Colonic mucosa (tissue), 4 donors: ENCODE measurements at regions not wholly inside any gene's neighbourhood (a gene's known extent, or its start where the extent isn't known, plus 50 kb on each side); places are given as distances from the start of the nearest gene placed in this dataset.

Source experiments
- DNase-seq: peaks from one replicate; pipeline ENCODE4 v3.0.0-alpha.2; 2020
- H3K27ac ChIP-seq: fragments of 200-600 bp; one replicate; pipeline ENCODE4 v1.8.0; 2021
- H3K27me3 ChIP-seq: fragments of 200-600 bp; one replicate; pipeline ENCODE4 v1.8.0; 2021
- H3K36me3 ChIP-seq: fragments of 200-600 bp; one replicate; pipeline ENCODE4 v1.8.0; 2021
- H3K4me1 ChIP-seq: fragments of 200-600 bp; one replicate; pipeline ENCODE4 v1.8.0; 2021; ENCODE audit warnings: mild to moderate bottlenecking
- H3K4me3 ChIP-seq: fragments of 200-600 bp; one replicate; pipeline ENCODE4 v1.8.0; 2021
- H3K9ac ChIP-seq, 2 donors: one replicate each; pipeline ENCODE4 v1.7.0; 2013; ENCODE audit warnings: control low read depth in 2 of 2, low read depth in 2 of 2, low read length in 2 of 2
- H3K9me3 ChIP-seq: fragments of 200-600 bp; one replicate; pipeline ENCODE4 v1.8.0; 2021
- CTCF ChIP-seq: fragments of 200-600 bp; IDR thresholded peaks from one replicate; pipeline ENCODE4 v1.8.0; 2022; ENCODE audit warnings: antibody characterized with exemption, mild to moderate bottlenecking
- intact Hi-C: fragments of 100-400 bp; cut with DNase I; formaldehyde crosslinking; loops from one replicate; pipeline ENCODE4 v1.14.1; 2022
- donor health status: healthy.
- donor health status: DM: no; HTN: no; CAD: no.
- donor health status: DM: no; HTN: no; CAD: no.

DNA sequence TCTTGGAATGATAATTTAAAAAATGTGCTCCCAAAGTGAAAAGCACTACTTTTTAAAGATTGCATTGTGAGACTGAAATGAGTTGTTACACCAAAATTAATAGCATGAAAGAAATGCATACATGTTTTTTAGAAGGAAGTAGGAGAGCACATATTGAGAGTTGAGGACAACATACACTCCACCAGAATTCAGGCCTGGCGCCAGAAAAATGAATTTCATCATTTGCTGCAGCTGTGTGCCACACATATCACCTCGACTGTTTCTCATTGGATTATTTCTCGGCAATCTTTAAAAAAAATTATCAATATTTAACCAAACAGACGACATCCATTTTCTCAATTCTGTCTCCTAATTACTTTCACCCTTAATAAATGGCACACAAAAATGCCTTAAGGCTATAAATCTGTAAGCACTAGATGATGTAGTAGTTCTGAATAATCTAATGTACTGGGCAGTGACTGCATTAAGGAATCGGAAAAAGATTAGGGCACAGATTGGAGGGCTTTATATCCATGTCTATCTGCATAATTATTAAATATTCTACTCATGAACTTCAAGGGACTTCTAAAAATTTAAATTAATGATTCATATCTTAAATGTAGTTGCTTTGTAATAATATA lies 590.4 kb downstream of the NXPH1 start:
- Histone ChIP-seq H3K4me1 (no peaks in the 10 kb centered on the region), H3K9ac (no peak overlapping the region), H3K27me3 (no peaks in the 10 kb centered on the region), H3K4me3 (no peak overlapping the region), H3K9me3 (no peaks in the 10 kb centered on the region), H3K27ac (no peak overlapping the region), H3K36me3 (no peaks in the 10 kb centered on the region)
- intact Hi-C loops: no loop called here
- no peak for DNase-seq
- TF ChIP-seq CTCF: no peak

GRCh38 chr7:9026121-9026520 lies 592.7 kb downstream of the NXPH1 start:
- no peaks in the 10 kb centered on the region for H3K27me3 ChIP-seq
- H3K4me1 ChIP-seq: no peaks in the 10 kb centered on the region
- H3K36me3 ChIP-seq: no peaks in the 10 kb centered on the region
- intact Hi-C loops: no loop called here
- H3K9ac ChIP-seq: no peak overlapping the region
- no peaks in the 10 kb centered on the region for H3K9me3 ChIP-seq
- no peak overlapping the region for H3K4me3 ChIP-seq
- no peak for TF ChIP-seq CTCF
- DNase-seq: no peak
- H3K27ac ChIP-seq: no peak overlapping the region

DNA sequence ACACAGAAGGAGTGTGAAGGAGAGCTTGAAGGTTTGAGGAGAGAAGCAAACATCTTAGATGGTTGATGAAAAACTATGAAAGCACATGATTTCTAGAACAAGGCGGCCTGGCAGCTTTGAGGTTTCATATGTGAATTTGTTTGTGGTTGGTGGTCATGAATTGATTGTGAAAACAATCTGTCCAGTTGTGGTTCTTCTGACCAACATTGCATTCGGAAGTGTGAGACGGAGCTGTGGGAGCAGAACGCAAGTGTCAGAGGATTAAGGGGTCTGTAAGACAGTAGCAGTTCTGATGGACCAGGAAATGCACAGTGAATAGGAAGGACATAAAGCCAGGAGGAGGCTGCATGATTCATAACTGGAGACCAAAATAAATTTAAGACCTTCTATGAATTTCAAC lies 594.6 kb downstream of the NXPH1 start:
- Histone ChIP-seq H3K9ac (no peak overlapping the region), H3K36me3 (no peaks in the 10 kb centered on the region), H3K27me3 (no peaks in the 10 kb centered on the region), H3K27ac (no peak overlapping the region), H3K9me3 (no peaks in the 10 kb centered on the region), H3K4me3 (no peak overlapping the region), H3K4me1 (no peaks in the 10 kb centered on the region)
- no peak for TF ChIP-seq CTCF
- intact Hi-C loops: no loop called here
- no peak for DNase-seq

DNA sequence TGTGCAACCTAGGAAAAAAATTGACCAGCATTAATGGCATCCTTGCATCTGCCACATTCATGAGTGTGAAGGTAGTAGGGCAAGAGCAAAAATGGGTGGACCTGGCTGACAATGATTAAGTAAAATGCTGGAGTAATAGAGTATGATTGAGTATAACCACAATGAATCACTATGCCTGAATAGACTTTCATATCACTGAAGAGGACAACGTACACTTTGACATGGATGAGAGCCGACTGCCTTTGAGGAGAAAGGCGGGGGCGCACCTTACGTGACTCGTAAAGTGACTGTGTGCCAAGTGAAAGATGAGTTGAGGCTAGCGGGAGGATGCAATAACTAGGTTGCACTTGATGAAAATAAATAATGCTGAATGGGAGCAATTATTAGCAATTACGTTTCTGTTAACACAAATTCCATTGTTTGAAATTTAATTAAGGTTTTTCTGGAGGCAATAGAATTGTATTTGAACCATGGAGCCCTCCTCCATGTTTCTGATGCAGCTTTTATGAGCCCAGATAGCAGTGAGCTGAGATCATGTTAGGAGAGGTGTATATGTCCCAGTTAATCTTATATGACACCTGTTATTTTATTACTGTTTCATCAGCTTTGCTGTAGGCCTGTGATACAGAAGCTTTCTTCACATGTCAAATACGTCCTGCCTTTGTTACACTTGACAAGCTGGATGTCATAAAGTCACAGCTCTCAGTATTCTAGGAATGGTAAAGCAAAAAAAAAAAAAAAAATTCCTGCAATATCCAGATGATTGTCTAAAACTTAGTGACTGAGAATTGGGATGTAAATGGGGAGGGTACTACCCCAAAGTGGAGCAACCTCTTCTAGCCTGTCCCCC lies 596.5 kb downstream of the NXPH1 start:
- DNase-seq: no peak
- no peaks in the 10 kb centered on the region for H3K9me3 ChIP-seq
- no peaks in the 10 kb centered on the region for H3K27me3 ChIP-seq
- H3K9ac ChIP-seq: no peak overlapping the region
- H3K27ac ChIP-seq: no peak overlapping the region
- no peaks in the 10 kb centered on the region for H3K36me3 ChIP-seq
- H3K4me1 ChIP-seq: no peaks in the 10 kb centered on the region
- H3K4me3 ChIP-seq: no peak overlapping the region
- intact Hi-C loops: no loop called here
- no peak for TF ChIP-seq CTCF

DNA sequence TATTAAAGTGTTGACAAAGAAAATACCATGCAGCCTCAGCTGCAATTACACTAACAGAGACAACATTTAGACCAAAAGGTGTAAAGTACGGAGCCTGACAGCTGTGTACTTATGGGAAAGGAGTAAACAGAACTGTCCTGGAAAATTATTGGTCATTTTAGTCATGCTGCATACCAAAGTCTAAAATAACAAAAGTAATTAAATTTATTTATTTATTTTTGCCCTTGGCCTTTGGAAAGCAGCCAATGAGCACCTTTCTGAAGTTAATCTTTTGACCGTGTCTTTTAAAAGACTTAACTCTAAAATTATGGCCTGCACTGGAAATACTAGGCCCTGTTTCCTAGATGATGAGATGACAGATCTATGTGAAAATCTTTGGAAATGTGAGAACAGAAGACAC lies 597.6 kb downstream of the NXPH1 start:
- no peak for DNase-seq
- no peak for TF ChIP-seq CTCF
- intact Hi-C loops: no loop called here

More for the DNA sequence above, 597.6 kb downstream of the NXPH1 start:
- Histone ChIP-seq H3K9ac (no peak overlapping the region), H3K36me3 (no peaks in the 10 kb centered on the region), H3K4me1 (no peaks in the 10 kb centered on the region), H3K27me3 (no peaks in the 10 kb centered on the region), H3K9me3 (no peaks in the 10 kb centered on the region), H3K27ac (no peak overlapping the region), H3K4me3 (no peak overlapping the region)
